Astrocyte (in vitro differentiated cells and primary cell): ENCODE measurements at regions not wholly inside any gene's neighbourhood (a gene's known extent, or its start where the extent isn't known, plus 50 kb on each side); places are given as distances from the start of the nearest gene placed in this dataset.

ENCODE experiments used
- DNase-seq: peaks from one replicate; pipeline ENCODE4 v3.0.0-alpha.2; 2010; ENCODE audit warnings: low read depth
- FAIRE-seq: peaks from 2 replicates; lab custom pipeline; 2011; peaks lifted over from hg19 to GRCh38; lab: Jason Lieb, UNC
- H2AFZ ChIP-seq: 2 replicates; pipeline ENCODE4 v1.6.0; 2012; ENCODE audit warnings: low read depth, low read length, inconsistent platforms
- H3K27ac ChIP-seq: 2 replicates; pipeline ENCODE4 v1.5.1; 2011; ENCODE audit warnings: low read depth, low read length, inconsistent platforms
- H3K27me3 ChIP-seq: 2 replicates; pipeline ENCODE4 v1.6.0; 2011; ENCODE audit warnings: low read length, inconsistent platforms; ENCODE audit not compliant: insufficient read depth
- H3K36me3 ChIP-seq: 2 replicates; pipeline ENCODE4 v1.5.1; 2011; ENCODE audit warnings: low read length, inconsistent platforms; ENCODE audit not compliant: insufficient read depth
- H3K4me1 ChIP-seq: 2 replicates; pipeline ENCODE4 v1.5.1; 2011; ENCODE audit warnings: low read length, inconsistent platforms; ENCODE audit not compliant: insufficient read depth
- H3K4me2 ChIP-seq: 2 replicates; pipeline ENCODE4 v1.6.0; 2012; ENCODE audit warnings: low read length, inconsistent platforms
- H3K4me3 ChIP-seq: 2 replicates; pipeline ENCODE4 v1.5.1; 2011; ENCODE audit warnings: low read depth, mild to moderate bottlenecking, low read length, inconsistent platforms; ENCODE audit not compliant: insufficient read depth
- H3K79me2 ChIP-seq: 2 replicates; pipeline ENCODE4 v1.6.0; 2012; ENCODE audit warnings: mild to moderate bottlenecking, low read length, inconsistent platforms; ENCODE audit not compliant: insufficient read depth
- H3K9ac ChIP-seq: 2 replicates; pipeline ENCODE4 v1.6.0; 2012; ENCODE audit warnings: mild to moderate bottlenecking, low read length, inconsistent platforms
- H3K9me3 ChIP-seq: 2 replicates; pipeline ENCODE4 v1.5.1; 2012; ENCODE audit warnings: low read depth, mild to moderate bottlenecking, low read length, inconsistent platforms; ENCODE audit not compliant: insufficient read depth
- H4K20me1 ChIP-seq: 2 replicates; pipeline ENCODE4 v1.6.0; 2012; ENCODE audit warnings: low read length, inconsistent platforms; ENCODE audit not compliant: insufficient read depth
- H3K27ac Mint-ChIP-seq: one replicate; pipeline ENCODE4 v1.8.0; 2021; ENCODE audit warnings: mild to moderate bottlenecking, mixed read lengths; ENCODE audit not compliant: unreplicated experiment
- H3K27me3 Mint-ChIP-seq: one replicate; pipeline ENCODE4 v1.8.0; 2021; ENCODE audit warnings: low read depth, mixed read lengths; ENCODE audit not compliant: unreplicated experiment
- H3K36me3 Mint-ChIP-seq: one replicate; pipeline ENCODE4 v1.8.0; 2021; ENCODE audit warnings: low read depth, mixed read lengths; ENCODE audit not compliant: unreplicated experiment
- H3K4me1 Mint-ChIP-seq: one replicate; pipeline ENCODE4 v1.8.0; 2021; ENCODE audit warnings: low read depth, mixed read lengths; ENCODE audit not compliant: unreplicated experiment
- H3K4me3 Mint-ChIP-seq: one replicate; pipeline ENCODE4 v1.8.0; 2021; ENCODE audit warnings: mild to moderate bottlenecking, moderate library complexity, mixed read lengths; ENCODE audit not compliant: unreplicated experiment
- H3K9me3 Mint-ChIP-seq: one replicate; pipeline ENCODE4 v1.8.0; 2021; ENCODE audit warnings: mild to moderate bottlenecking, mixed read lengths; ENCODE audit not compliant: unreplicated experiment
- EZH2 ChIP-seq: IDR thresholded peaks from 2 replicates; pipeline ENCODE4 v1.6.1; 2012; ENCODE audit warnings: mild to moderate bottlenecking, low read length, inconsistent platforms; ENCODE audit not compliant: insufficient read depth
- TF ChIP-seq, protein P1 (sequence below): IDR thresholded peaks from 2 replicates; pipeline ENCODE4 v1.5.1; 2011; ENCODE audit warnings: low read depth, mild to moderate bottlenecking, inconsistent platforms, low read length, moderate library complexity; ENCODE audit not compliant: insufficient read depth

- Histone ChIP-seq H3K4me1 (no peaks in the 10 kb centered on the region), H3K9me3 (no peaks in the 10 kb centered on the region), H3K4me3 (no peak overlapping the region), H3K79me2 (no peaks in the 10 kb centered on the region), H2AFZ (no peak overlapping the region), H3K4me2 (no peak overlapping the region), H3K36me3 (no peaks in the 10 kb centered on the region), H3K9ac (no peak overlapping the region), H3K27me3 (peaks cover 7% of the 10 kb centered on the region), H4K20me1 (no peaks in the 10 kb centered on the region), H3K27ac (no peak overlapping the region)
- H3K27me3 Mint-ChIP-seq = peaks cover 2% of the 10 kb centered on the region
- DNase-seq (no peak), FAIRE-seq (no peak)
- H3K9me3 Mint-ChIP-seq = peaks cover 1% of the 10 kb centered on the region
- TF ChIP-seq EZH2 = no peak
- TF ChIP-seq, protein P1, sequence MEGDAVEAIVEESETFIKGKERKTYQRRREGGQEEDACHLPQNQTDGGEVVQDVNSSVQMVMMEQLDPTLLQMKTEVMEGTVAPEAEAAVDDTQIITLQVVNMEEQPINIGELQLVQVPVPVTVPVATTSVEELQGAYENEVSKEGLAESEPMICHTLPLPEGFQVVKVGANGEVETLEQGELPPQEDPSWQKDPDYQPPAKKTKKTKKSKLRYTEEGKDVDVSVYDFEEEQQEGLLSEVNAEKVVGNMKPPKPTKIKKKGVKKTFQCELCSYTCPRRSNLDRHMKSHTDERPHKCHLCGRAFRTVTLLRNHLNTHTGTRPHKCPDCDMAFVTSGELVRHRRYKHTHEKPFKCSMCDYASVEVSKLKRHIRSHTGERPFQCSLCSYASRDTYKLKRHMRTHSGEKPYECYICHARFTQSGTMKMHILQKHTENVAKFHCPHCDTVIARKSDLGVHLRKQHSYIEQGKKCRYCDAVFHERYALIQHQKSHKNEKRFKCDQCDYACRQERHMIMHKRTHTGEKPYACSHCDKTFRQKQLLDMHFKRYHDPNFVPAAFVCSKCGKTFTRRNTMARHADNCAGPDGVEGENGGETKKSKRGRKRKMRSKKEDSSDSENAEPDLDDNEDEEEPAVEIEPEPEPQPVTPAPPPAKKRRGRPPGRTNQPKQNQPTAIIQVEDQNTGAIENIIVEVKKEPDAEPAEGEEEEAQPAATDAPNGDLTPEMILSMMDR = no peak
- no peak overlapping the region for H3K27ac Mint-ChIP-seq
- no peak overlapping the region for H3K4me3 Mint-ChIP-seq
- H3K36me3 Mint-ChIP-seq = no peaks in the 10 kb centered on the region
- H3K4me1 Mint-ChIP-seq = no peaks in the 10 kb centered on the region
These were observed 52.6 kb upstream of the CLINT1 start for GRCh38 chr5:157911568-157911967.
